GM23248 (cell line): ENCODE measurements at regions not wholly inside any gene's neighbourhood (a gene's known extent, or its start where the extent isn't known, plus 50 kb on each side); places are given as distances from the start of the nearest gene placed in this dataset.
"Not testable (repeated sequence)": the region's sequence is repeated elsewhere in the genome, so short reads cannot be mapped to it uniquely, and the experiment has no call there.

ENCODE experiments used
- DNase-seq: peaks from one replicate; pipeline ENCODE4 v3.0.0-alpha.2; 2015
- H2AFZ ChIP-seq: fragments of 200-600 bp; sonication (generic); 2 replicates; pipeline ENCODE4 v1.6.1; 2016; ENCODE audit warnings: antibody characterized with exemption
- H3F3A ChIP-seq: fragments of 200-600 bp; sonication (generic); 2 replicates; pipeline ENCODE4 v1.6.1; 2016; ENCODE audit warnings: mild to moderate bottlenecking, antibody characterized with exemption, mixed run types; ENCODE audit not compliant: insufficient read depth
- H3K27ac ChIP-seq: fragments of 200-600 bp; sonication (generic); 2 replicates; pipeline ENCODE4 v1.5.1; 2016; ENCODE audit warnings: mild to moderate bottlenecking
- H3K27me3 ChIP-seq: fragments of 200-600 bp; sonication (generic); replicated peaks from 2 replicates; pipeline ENCODE4 v1.6.1; 2016; ENCODE audit warnings: mild to moderate bottlenecking; ENCODE audit not compliant: insufficient read depth
- H3K36me3 ChIP-seq: fragments of 200-600 bp; sonication (generic); 2 replicates; pipeline ENCODE4 v1.6.1; 2016; ENCODE audit warnings: low read depth, mild to moderate bottlenecking
- H3K4me1 ChIP-seq: fragments of 200-600 bp; sonication (generic); 2 replicates; pipeline ENCODE4 v1.6.1; 2016; ENCODE audit warnings: mild to moderate bottlenecking; ENCODE audit not compliant: insufficient read depth
- H3K4me2 ChIP-seq: fragments of 200-600 bp; sonication (generic); one replicate; pipeline ENCODE4 v1.6.1; 2016; ENCODE audit warnings: mild to moderate bottlenecking; ENCODE audit not compliant: unreplicated experiment
- H3K4me3 ChIP-seq: fragments of 200-600 bp; sonication (generic); 2 replicates; pipeline ENCODE4 v1.5.1; 2016; ENCODE audit warnings: mild to moderate bottlenecking
- H3K79me2 ChIP-seq: fragments of 200-600 bp; sonication (generic); 2 replicates; pipeline ENCODE4 v1.6.1; 2016; ENCODE audit warnings: mild to moderate bottlenecking; ENCODE audit not compliant: insufficient read depth
- H3K9ac ChIP-seq: fragments of 200-600 bp; sonication (generic); 2 replicates; pipeline ENCODE4 v1.6.1; 2016; ENCODE audit warnings: mild to moderate bottlenecking
- H3K9me2 ChIP-seq: fragments of 200-600 bp; sonication (generic); 2 replicates; pipeline ENCODE4 v1.6.1; 2016; ENCODE audit warnings: mixed run types, mild to moderate bottlenecking, moderate library complexity; ENCODE audit not compliant: insufficient read depth
- H3K9me3 ChIP-seq: fragments of 200-600 bp; sonication (generic); one replicate; pipeline ENCODE4 v1.6.1; 2017; ENCODE audit warnings: low read depth
- H4K20me1 ChIP-seq: fragments of 200-600 bp; sonication (generic); 2 replicates; pipeline ENCODE4 v1.6.0; 2016; ENCODE audit not compliant: insufficient read depth
- EZH2 ChIP-seq: fragments of 200-600 bp; sonication (generic); IDR thresholded peaks from 2 replicates; pipeline ENCODE4 v1.6.1; 2018; ENCODE audit warnings: antibody characterized with exemption, mild to moderate bottlenecking; ENCODE audit not compliant: insufficient read depth, poor library complexity, severe bottlenecking
- EZH2phosphoT487 ChIP-seq: fragments of 200-600 bp; sonication (generic); IDR thresholded peaks from 2 replicates; pipeline ENCODE4 v1.6.1; 2018; ENCODE audit warnings: antibody characterized with exemption, moderate library complexity, mild to moderate bottlenecking, low read depth; ENCODE audit not compliant: insufficient read depth
- WGBS, 2 experiments: methylation state at CpG; one replicate each; pipeline ENCODE4 v1.1.6; 2015 to 2017; ENCODE audit warnings: low lambda C conversion rate in 2 of 2, low coverage in 1 of 2; ENCODE audit errors: missing lambda C conversion rate in 2 of 2; 5-methylcytosine and 5-hydroxymethylcytosine counted together
- in situ Hi-C: fragments of 300-500 bp; cut with MboI; formaldehyde crosslinking; loops from 2 replicates; pipeline ENCODE4 v1.15.0; 2020

GRCh38 chr4:15173251-15173650, 171.0 kb downstream of the CPEB2 start:
- H3K4me2 ChIP-seq: no peak overlapping the region
- no peaks in the 10 kb centered on the region for H3F3A ChIP-seq
- no peak overlapping the region for H3K27ac ChIP-seq
- no peaks in the 10 kb centered on the region for H3K79me2 ChIP-seq
- 46 to 47% methylated on average over 4 of the region's 4 CpGs for WGBS, 2 experiments
- H3K36me3 ChIP-seq: no peaks in the 10 kb centered on the region
- H3K4me1 ChIP-seq: no peaks in the 10 kb centered on the region
- H3K9me2 ChIP-seq: no peaks in the 10 kb centered on the region
- H4K20me1 ChIP-seq: no peaks in the 10 kb centered on the region
- no peak overlapping the region for H3K4me3 ChIP-seq
- H3K9ac ChIP-seq: no peak overlapping the region
- peaks cover 23% of the 10 kb centered on the region for H3K27me3 ChIP-seq
- in situ Hi-C loops: loop anchor here (25.0 kb wide), 1 partner anchor 1511 kb away; no protein-coding TSS in a partner anchor
- TF ChIP-seq EZH2 (no peak), EZH2phosphoT487 (no peak)
- H2AFZ ChIP-seq: no peak overlapping the region
- no peak for DNase-seq
- H3K9me3 ChIP-seq: peaks cover 2% of the 10 kb centered on the region

GRCh38 chr4:15174168-15174567, 171.9 kb downstream of the CPEB2 start:
- H3K36me3 ChIP-seq, H3K9me2 ChIP-seq, H3F3A ChIP-seq, H3K9me3 ChIP-seq, H4K20me1 ChIP-seq, H3K79me2 ChIP-seq, H2AFZ ChIP-seq, DNase-seq, H3K4me1 ChIP-seq, H3K4me2 ChIP-seq, H3K27ac ChIP-seq, H3K9ac ChIP-seq, H3K4me3 ChIP-seq: not testable (repeated sequence)
- 63 to 65% methylated on average over 14 of the region's 16 CpGs for WGBS, 2 experiments
- H3K27me3 ChIP-seq: peaks cover 18% of the 10 kb centered on the region
- in situ Hi-C loops: loop anchor here (25.0 kb wide), 1 partner anchor 1512 kb away; no protein-coding TSS in a partner anchor

GRCh38 chr4:15179842-15180241, 177.6 kb downstream of the CPEB2 start:
- H3K36me3 ChIP-seq, DNase-seq, H3K27ac ChIP-seq, H3K9me3 ChIP-seq, H3F3A ChIP-seq, in situ Hi-C loops, H3K9ac ChIP-seq, H3K79me2 ChIP-seq, H3K27me3 ChIP-seq, H2AFZ ChIP-seq, H3K4me3 ChIP-seq, H4K20me1 ChIP-seq, H3K4me1 ChIP-seq, H3K9me2 ChIP-seq, H3K4me2 ChIP-seq: not testable (repeated sequence)
- 66 to 86% methylated on average over 1 to 2 of the region's 2 CpGs for WGBS, 2 experiments

GRCh38 chr4:15182600-15183220, 180.4 kb downstream of the CPEB2 start:
- no peak overlapping the region for H3K4me2 ChIP-seq
- peaks cover 4% of the 10 kb centered on the region; the same call in 1 of the 2 replicates for H3F3A ChIP-seq
- H4K20me1 ChIP-seq: no peaks in the 10 kb centered on the region
- H3K9ac ChIP-seq: no peak overlapping the region
- H3K4me3 ChIP-seq: no peak overlapping the region
- no peaks in the 10 kb centered on the region for H3K9me3 ChIP-seq
- no peaks in the 10 kb centered on the region for H3K79me2 ChIP-seq
- in situ Hi-C loops: no loop called here
- peak; percentile 46 for DNase-seq
- H3K9me2 ChIP-seq: no peaks in the 10 kb centered on the region
- TF ChIP-seq EZH2 (no peak), EZH2phosphoT487 (no peak)
- 58 to 59% methylated on average over 3 of the region's 3 CpGs for WGBS, 2 experiments
- H3K36me3 ChIP-seq: no peaks in the 10 kb centered on the region
- no peaks in the 10 kb centered on the region for H3K27me3 ChIP-seq
- no peak overlapping the region for H3K27ac ChIP-seq
- peaks cover 18% of the 10 kb centered on the region for H3K4me1 ChIP-seq
- no peak overlapping the region for H2AFZ ChIP-seq

- H3K79me2 ChIP-seq: no peaks in the 10 kb centered on the region
- H3K27me3 ChIP-seq: 0 out of 2 replicates have a peak, but pooled peaks cover 10% of the 10 kb centered on the region
- H3K4me1 ChIP-seq: peaks cover 18% of the 10 kb centered on the region
- 6 to 8% methylated on average over 5 of the region's 5 CpGs for WGBS, 2 experiments
- H3K9me3 ChIP-seq: no peaks in the 10 kb centered on the region
- TF ChIP-seq EZH2: no peak
- no peak for TF ChIP-seq EZH2phosphoT487
- no peak overlapping the region for H3K9ac ChIP-seq
- H3K9me2 ChIP-seq: no peaks in the 10 kb centered on the region
- H3F3A ChIP-seq: peaks cover 4% of the 10 kb centered on the region; the same call in 1 of the 2 replicates
- peak overlapping the region; percentile 59 for H3K4me2 ChIP-seq
- H3K36me3 ChIP-seq: no peaks in the 10 kb centered on the region
- no peaks in the 10 kb centered on the region for H4K20me1 ChIP-seq
- in situ Hi-C loops: no loop called here
- H2AFZ ChIP-seq: no peak overlapping the region
- H3K27ac ChIP-seq: peak overlapping the region; percentile 37; the same call in 1 of the 2 replicates
- DNase-seq: peak; percentile 75
- H3K4me3 ChIP-seq: 0 out of 2 replicates have a peak overlapping the region, but pooled peaks have one; percentile 12
These were observed 183.9 kb downstream of the CPEB2 start for GRCh38 chr4:15186149-15186548.
